ENCODE measurements at regions not wholly inside any gene's neighbourhood (a gene's known extent, or its start where the extent isn't known, plus 50 kb on each side); places are given as distances from the start of the nearest gene placed in this dataset.

GRCh38 chr13:105370011-105370650, 1165.3 kb downstream of the EFNB2 start:
- Histone ChIP-seq H3K4ac (ENCODE audit: low read length) (no peak overlapping the region), H2BK120ac (ENCODE audit: low read depth, low read length) (no peak overlapping the region), H3K14ac (ENCODE audit: low read length) (no peak overlapping the region), H3K4me2 (ENCODE audit: insufficient read depth, low read length, poor library complexity, severe bottlenecking) (no peak overlapping the region), H2AK5ac (ENCODE audit: low read depth, low read length) (no peak overlapping the region), H3K9me3 (replicated peaks in 1 of 2; ENCODE audit: control insufficient read depth in 2 of 2, insufficient read depth in 1 of 2, low read depth in 1 of 2, low read length in 2 of 2) (peaks cover 0 to 3% of the 10 kb centered on the region in 2 donors), H3K27ac (replicated peaks; ENCODE audit: low read length) (no peak overlapping the region), H3K27me3 (ENCODE audit: control insufficient read depth in 3 of 3, insufficient read depth in 3 of 3, low read depth in 1 of 3, low read length in 3 of 3) (no peaks in the 10 kb centered on the region), H3K4me1 (ENCODE audit: control insufficient read depth in 2 of 2, insufficient read depth in 1 of 2, low read depth in 1 of 2, low read length in 2 of 2) (no peaks in the 10 kb centered on the region), H2BK5ac (ENCODE audit: low read length) (no peak overlapping the region), H3K23ac (ENCODE audit: low read depth, low read length, poor library complexity) (no peak overlapping the region), H2BK15ac (ENCODE audit: low read length) (no peak overlapping the region), H4K91ac (ENCODE audit: low read depth, low read length, poor library complexity) (no peak overlapping the region), H2AFZ (ENCODE audit: low read length) (no peak overlapping the region), H2BK12ac (ENCODE audit: low read length) (no peak overlapping the region), H3K9ac (ENCODE audit: low read depth, low read length, poor library complexity) (no peak overlapping the region), H3K79me1 (ENCODE audit: low read depth, low read length) (no peaks in the 10 kb centered on the region), H3K4me3 (ENCODE audit: low read length in 2 of 2) (no peak overlapping the region), H3K36me3 (replicated peaks in 1 of 2; ENCODE audit: control insufficient read depth in 2 of 2, insufficient read depth in 2 of 2, low read length in 2 of 2) (no peaks in the 10 kb centered on the region), H4K8ac (ENCODE audit: low read depth, low read length) (no peak overlapping the region), H3K18ac (ENCODE audit: low read length) (no peak overlapping the region)
- no peak for DNase-seq (ENCODE audit: low spot score)
- no CpG with 5 or more reads among the region's 2 CpGs for WGBS, 2 donors (ENCODE audit: extremely low coverage in 2 of 2, insufficient read length in 2 of 2, insufficient replicate concordance in 1 of 2)

DNA sequence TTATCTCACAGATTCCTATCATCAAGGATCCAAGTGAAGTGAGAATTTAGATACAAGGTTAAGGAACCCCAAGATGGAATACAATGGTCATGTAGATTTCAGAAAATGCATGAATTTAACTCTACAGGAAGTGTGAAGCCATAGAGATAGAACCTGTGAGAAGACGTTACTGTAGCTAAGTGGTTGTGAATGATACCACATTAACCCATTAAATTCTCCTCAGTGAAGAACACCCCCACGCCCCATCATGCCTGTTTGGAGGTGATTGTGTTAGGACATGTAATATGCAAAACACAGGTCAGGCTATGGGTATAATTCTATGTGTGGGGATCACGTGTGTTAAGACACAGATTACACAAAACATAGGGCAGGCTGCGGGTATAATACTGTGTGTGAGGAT, 1166.7 kb downstream of the EFNB2 start:
- Histone ChIP-seq H3K4me1 (ENCODE audit: control insufficient read depth in 2 of 2, insufficient read depth in 1 of 2, low read depth in 1 of 2, low read length in 2 of 2) (peaks cover 0 to 6% of the 10 kb centered on the region in 2 donors), H2BK5ac (ENCODE audit: low read length) (no peak overlapping the region), H3K4ac (ENCODE audit: low read length) (no peak overlapping the region), H3K9ac (ENCODE audit: low read depth, low read length, poor library complexity) (no peak overlapping the region), H3K14ac (ENCODE audit: low read length) (no peak overlapping the region), H2BK15ac (ENCODE audit: low read length) (no peak overlapping the region), H3K4me2 (ENCODE audit: insufficient read depth, low read length, poor library complexity, severe bottlenecking) (no peak overlapping the region), H3K36me3 (replicated peaks in 1 of 2; ENCODE audit: control insufficient read depth in 2 of 2, insufficient read depth in 2 of 2, low read length in 2 of 2) (no peaks in the 10 kb centered on the region), H3K18ac (ENCODE audit: low read length) (no peak overlapping the region), H3K4me3 (ENCODE audit: low read length in 2 of 2) (no peak overlapping the region), H3K23ac (ENCODE audit: low read depth, low read length, poor library complexity) (no peak overlapping the region), H2AK5ac (ENCODE audit: low read depth, low read length) (no peak overlapping the region), H3K79me1 (ENCODE audit: low read depth, low read length) (no peaks in the 10 kb centered on the region), H3K27ac (replicated peaks; ENCODE audit: low read length) (no peak overlapping the region), H3K9me3 (replicated peaks in 1 of 2; ENCODE audit: control insufficient read depth in 2 of 2, insufficient read depth in 1 of 2, low read depth in 1 of 2, low read length in 2 of 2) (peaks cover 0 to 3% of the 10 kb centered on the region in 2 donors), H4K8ac (ENCODE audit: low read depth, low read length) (no peak overlapping the region), H4K91ac (ENCODE audit: low read depth, low read length, poor library complexity) (no peak overlapping the region), H2AFZ (ENCODE audit: low read length) (no peak overlapping the region), H3K27me3 (ENCODE audit: control insufficient read depth in 3 of 3, insufficient read depth in 3 of 3, low read depth in 1 of 3, low read length in 3 of 3) (no peaks in the 10 kb centered on the region), H2BK120ac (ENCODE audit: low read depth, low read length) (no peak overlapping the region), H2BK12ac (ENCODE audit: low read length) (no peak overlapping the region)
- DNase-seq (ENCODE audit: low spot score), result no peak
- no CpG with 5 or more reads among the region's 4 CpGs for WGBS, 2 donors (ENCODE audit: extremely low coverage in 2 of 2, insufficient read length in 2 of 2, insufficient replicate concordance in 1 of 2)

DNA sequence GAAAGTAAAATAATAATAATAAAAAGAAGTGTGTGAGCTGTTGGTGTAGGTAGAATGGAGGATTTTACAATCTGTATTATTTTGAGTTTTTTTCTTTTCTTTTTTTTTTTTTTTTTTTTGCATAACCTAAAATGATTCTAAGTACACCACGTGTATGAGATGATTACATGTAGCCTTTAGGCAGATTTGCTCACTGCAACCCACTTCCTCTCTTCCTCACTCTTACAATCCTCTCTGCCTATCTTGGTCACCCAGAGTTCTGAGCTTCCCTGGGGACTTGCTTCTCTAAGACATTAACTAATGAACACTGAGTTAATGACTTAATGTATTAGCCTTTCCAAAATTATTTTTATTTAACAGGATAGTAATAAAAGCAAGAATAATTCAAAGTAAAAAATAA, 1169.6 kb downstream of the EFNB2 start:
- Histone ChIP-seq H3K14ac (ENCODE audit: low read length) (no peak overlapping the region), H3K27ac (replicated peaks; ENCODE audit: low read length) (no peak overlapping the region), H2AK5ac (ENCODE audit: low read depth, low read length) (no peak overlapping the region), H3K9ac (ENCODE audit: low read depth, low read length, poor library complexity) (no peak overlapping the region), H2BK15ac (ENCODE audit: low read length) (no peak overlapping the region), H4K91ac (ENCODE audit: low read depth, low read length, poor library complexity) (no peak overlapping the region), H3K4ac (ENCODE audit: low read length) (no peak overlapping the region), H3K4me2 (ENCODE audit: insufficient read depth, low read length, poor library complexity, severe bottlenecking) (no peak overlapping the region), H3K4me3 (ENCODE audit: low read length in 2 of 2) (no peak overlapping the region), H3K23ac (ENCODE audit: low read depth, low read length, poor library complexity) (no peak overlapping the region), H3K9me3 (replicated peaks in 1 of 2; ENCODE audit: control insufficient read depth in 2 of 2, insufficient read depth in 1 of 2, low read depth in 1 of 2, low read length in 2 of 2) (no peaks in the 10 kb centered on the region), H3K36me3 (replicated peaks in 1 of 2; ENCODE audit: control insufficient read depth in 2 of 2, insufficient read depth in 2 of 2, low read length in 2 of 2) (no peaks in the 10 kb centered on the region), H2BK5ac (ENCODE audit: low read length) (no peak overlapping the region), H3K79me1 (ENCODE audit: low read depth, low read length) (no peaks in the 10 kb centered on the region), H3K4me1 (ENCODE audit: control insufficient read depth in 2 of 2, insufficient read depth in 1 of 2, low read depth in 1 of 2, low read length in 2 of 2) (peaks cover 0 to 14% of the 10 kb centered on the region in 2 donors), H3K27me3 (ENCODE audit: control insufficient read depth in 3 of 3, insufficient read depth in 3 of 3, low read depth in 1 of 3, low read length in 3 of 3) (no peaks in the 10 kb centered on the region), H2BK12ac (ENCODE audit: low read length) (no peak overlapping the region), H2BK120ac (ENCODE audit: low read depth, low read length) (no peak overlapping the region), H2AFZ (ENCODE audit: low read length) (no peak overlapping the region), H4K8ac (ENCODE audit: low read depth, low read length) (no peak overlapping the region), H3K18ac (ENCODE audit: low read length) (no peak overlapping the region)
- no peak for DNase-seq (ENCODE audit: low spot score)
- no CpG with 5 or more reads among the region's 1 CpG for WGBS, 2 donors (ENCODE audit: extremely low coverage in 2 of 2, insufficient read length in 2 of 2, insufficient replicate concordance in 1 of 2)

DNA sequence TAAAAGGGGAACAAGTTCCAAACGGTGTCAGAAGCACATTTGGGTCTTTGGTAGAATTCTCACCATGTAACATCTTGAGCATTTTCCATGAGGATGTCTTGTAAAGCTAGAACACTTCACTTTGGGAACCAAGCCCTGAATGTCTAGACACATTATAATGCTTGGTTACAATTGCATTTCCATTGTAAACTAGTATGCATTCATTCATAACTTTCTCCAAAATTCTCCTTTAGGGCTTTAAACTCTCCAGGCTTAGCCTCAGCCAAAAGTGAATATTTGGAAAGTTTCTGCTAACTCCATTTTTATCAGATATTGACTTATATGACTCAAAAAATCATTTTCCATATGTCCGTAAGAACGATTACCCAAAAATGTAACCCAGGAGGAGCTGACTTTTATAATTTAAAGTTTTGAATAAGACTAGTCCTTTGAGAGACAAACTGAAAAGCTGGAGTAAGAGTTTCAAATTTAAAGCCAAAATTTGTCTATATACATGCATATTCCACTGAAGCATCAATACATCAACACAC, 1170.4 kb downstream of the EFNB2 start:
- Histone ChIP-seq H3K9ac (ENCODE audit: low read depth, low read length, poor library complexity) (no peak overlapping the region), H3K18ac (ENCODE audit: low read length) (no peak overlapping the region), H2AFZ (ENCODE audit: low read length) (no peak overlapping the region), H2BK15ac (ENCODE audit: low read length) (no peak overlapping the region), H2AK5ac (ENCODE audit: low read depth, low read length) (no peak overlapping the region), H3K23ac (ENCODE audit: low read depth, low read length, poor library complexity) (no peak overlapping the region), H3K4me2 (ENCODE audit: insufficient read depth, low read length, poor library complexity, severe bottlenecking) (no peak overlapping the region), H2BK5ac (ENCODE audit: low read length) (no peak overlapping the region), H3K27me3 (ENCODE audit: control insufficient read depth in 3 of 3, insufficient read depth in 3 of 3, low read depth in 1 of 3, low read length in 3 of 3) (no peaks in the 10 kb centered on the region), H4K8ac (ENCODE audit: low read depth, low read length) (no peak overlapping the region), H3K36me3 (replicated peaks in 1 of 2; ENCODE audit: control insufficient read depth in 2 of 2, insufficient read depth in 2 of 2, low read length in 2 of 2) (no peaks in the 10 kb centered on the region), H3K27ac (replicated peaks; ENCODE audit: low read length) (no peak overlapping the region), H3K79me1 (ENCODE audit: low read depth, low read length) (no peaks in the 10 kb centered on the region), H2BK120ac (ENCODE audit: low read depth, low read length) (no peak overlapping the region), H3K4ac (ENCODE audit: low read length) (no peak overlapping the region), H2BK12ac (ENCODE audit: low read length) (no peak overlapping the region), H3K4me3 (ENCODE audit: low read length in 2 of 2) (no peak overlapping the region), H3K14ac (ENCODE audit: low read length) (no peak overlapping the region), H3K4me1 (ENCODE audit: control insufficient read depth in 2 of 2, insufficient read depth in 1 of 2, low read depth in 1 of 2, low read length in 2 of 2) (peaks cover 0 to 14% of the 10 kb centered on the region in 2 donors), H3K9me3 (replicated peaks in 1 of 2; ENCODE audit: control insufficient read depth in 2 of 2, insufficient read depth in 1 of 2, low read depth in 1 of 2, low read length in 2 of 2) (no peaks in the 10 kb centered on the region), H4K91ac (ENCODE audit: low read depth, low read length, poor library complexity) (no peak overlapping the region)
- no CpG with 5 or more reads among the region's 3 CpGs for WGBS, 2 donors (ENCODE audit: extremely low coverage in 2 of 2, insufficient read length in 2 of 2, insufficient replicate concordance in 1 of 2)
- no peak for DNase-seq (ENCODE audit: low spot score)

Data from neuronal stem cell (in vitro differentiated cells).